MCF 10A (cell line): ENCODE measurements at regions not wholly inside any gene's neighbourhood (a gene's known extent, or its start where the extent isn't known, plus 50 kb on each side); places are given as distances from the start of the nearest gene placed in this dataset.

Experiments
- BruUV-seq: library from RNA; stranded (reverse); fragments of 400-500 nt; replicated peaks from 2 replicates; lab custom pipeline; 2021; lab: Mats Ljungman, UMichigan
- CTCF ChIA-PET: fragments of 300-600 bp; sonication (Branson Sonifier 250); formaldehyde crosslinking; extraction: SDS; loops from one replicate; lab custom pipeline; 2021; ENCODE audit warnings: antibody characterized with exemption, inconsistent platforms; lab: Yijun Ruan, JAX
- POLR2A ChIA-PET: fragments of 300-600, 350-650 bp; sonication (Branson Sonifier 250); formaldehyde crosslinking; extraction: SDS; loops from one replicate; lab custom pipeline; 2020; ENCODE audit warnings: antibody characterized with exemption, inconsistent platforms; lab: Yijun Ruan, JAX
- DNase-seq: peaks from one replicate; pipeline ENCODE4 v3.0.0-alpha.2; 2018; ENCODE audit not compliant: unreplicated experiment
- H3K27ac Mint-ChIP-seq: one replicate; pipeline ENCODE4 v1.8.0; 2022; ENCODE audit warnings: mild to moderate bottlenecking, low read depth, mixed read lengths; ENCODE audit not compliant: unreplicated experiment
- H3K27me3 Mint-ChIP-seq: one replicate; pipeline ENCODE4 v1.8.0; 2022; ENCODE audit warnings: mixed read lengths; ENCODE audit not compliant: insufficient read depth, unreplicated experiment
- H3K36me3 Mint-ChIP-seq: one replicate; pipeline ENCODE4 v1.8.0; 2022; ENCODE audit warnings: mild to moderate bottlenecking, moderate library complexity, mixed read lengths; ENCODE audit not compliant: insufficient read depth, unreplicated experiment
- H3K4me1 Mint-ChIP-seq: one replicate; pipeline ENCODE4 v1.8.0; 2022; ENCODE audit warnings: mixed read lengths; ENCODE audit not compliant: insufficient read depth, unreplicated experiment
- H3K4me3 Mint-ChIP-seq: one replicate; pipeline ENCODE4 v1.8.0; 2022; ENCODE audit warnings: mild to moderate bottlenecking, moderate library complexity, mixed read lengths; ENCODE audit not compliant: unreplicated experiment
- H3K9me3 Mint-ChIP-seq: one replicate; pipeline ENCODE4 v1.8.0; 2022; ENCODE audit warnings: mixed read lengths; ENCODE audit not compliant: unreplicated experiment
- intact Hi-C: fragments of 100-400 bp; cut with micrococcal nuclease; formaldehyde crosslinking; loops from 2 replicates; pipeline ENCODE4 v1.14.1; 2022
- TF ChIP-seq, protein P1 (sequence below): fragments of 200-600 bp; IDR thresholded peaks from one replicate; pipeline ENCODE4 v1.8.0; 2022; ENCODE audit warnings: antibody characterized with exemption, mild to moderate bottlenecking; ENCODE audit not compliant: unreplicated experiment

DNA sequence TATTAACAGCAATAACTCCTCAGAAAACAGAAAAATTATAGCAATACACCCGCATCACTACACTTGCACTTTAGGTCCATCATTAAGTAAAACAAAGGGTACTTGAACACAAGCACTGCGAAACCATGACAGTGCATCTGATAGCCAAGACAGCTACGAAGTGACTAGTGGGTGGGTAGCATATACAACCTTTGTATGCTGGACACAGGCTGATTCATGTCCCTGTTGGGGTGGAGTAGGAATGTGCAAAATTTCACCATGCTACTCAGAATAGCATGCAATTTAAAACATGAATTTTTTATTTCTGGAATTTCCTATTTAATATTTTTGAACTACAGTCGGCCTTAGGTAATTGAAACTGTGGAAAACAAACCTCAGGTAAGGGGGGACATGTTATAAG lies 2414.1 kb downstream of the TP53TG3F start:
- no peak overlapping the region for H3K27ac Mint-ChIP-seq
- no peaks in the 10 kb centered on the region for H3K27me3 Mint-ChIP-seq
- ChIA-PET CTCF (no interaction called here), POLR2A (no interaction called here)
- intact Hi-C loops, result no loop called here
- no peak for DNase-seq
- no peak overlapping the region for H3K4me3 Mint-ChIP-seq
- TF ChIP-seq, protein P1, sequence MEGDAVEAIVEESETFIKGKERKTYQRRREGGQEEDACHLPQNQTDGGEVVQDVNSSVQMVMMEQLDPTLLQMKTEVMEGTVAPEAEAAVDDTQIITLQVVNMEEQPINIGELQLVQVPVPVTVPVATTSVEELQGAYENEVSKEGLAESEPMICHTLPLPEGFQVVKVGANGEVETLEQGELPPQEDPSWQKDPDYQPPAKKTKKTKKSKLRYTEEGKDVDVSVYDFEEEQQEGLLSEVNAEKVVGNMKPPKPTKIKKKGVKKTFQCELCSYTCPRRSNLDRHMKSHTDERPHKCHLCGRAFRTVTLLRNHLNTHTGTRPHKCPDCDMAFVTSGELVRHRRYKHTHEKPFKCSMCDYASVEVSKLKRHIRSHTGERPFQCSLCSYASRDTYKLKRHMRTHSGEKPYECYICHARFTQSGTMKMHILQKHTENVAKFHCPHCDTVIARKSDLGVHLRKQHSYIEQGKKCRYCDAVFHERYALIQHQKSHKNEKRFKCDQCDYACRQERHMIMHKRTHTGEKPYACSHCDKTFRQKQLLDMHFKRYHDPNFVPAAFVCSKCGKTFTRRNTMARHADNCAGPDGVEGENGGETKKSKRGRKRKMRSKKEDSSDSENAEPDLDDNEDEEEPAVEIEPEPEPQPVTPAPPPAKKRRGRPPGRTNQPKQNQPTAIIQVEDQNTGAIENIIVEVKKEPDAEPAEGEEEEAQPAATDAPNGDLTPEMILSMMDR, result no peak
- no peaks in the 10 kb centered on the region for H3K36me3 Mint-ChIP-seq
- no peaks in the 10 kb centered on the region for H3K4me1 Mint-ChIP-seq
- peaks cover 14% of the 10 kb centered on the region for H3K9me3 Mint-ChIP-seq
- BruUV-seq, result no TSS peak

DNA sequence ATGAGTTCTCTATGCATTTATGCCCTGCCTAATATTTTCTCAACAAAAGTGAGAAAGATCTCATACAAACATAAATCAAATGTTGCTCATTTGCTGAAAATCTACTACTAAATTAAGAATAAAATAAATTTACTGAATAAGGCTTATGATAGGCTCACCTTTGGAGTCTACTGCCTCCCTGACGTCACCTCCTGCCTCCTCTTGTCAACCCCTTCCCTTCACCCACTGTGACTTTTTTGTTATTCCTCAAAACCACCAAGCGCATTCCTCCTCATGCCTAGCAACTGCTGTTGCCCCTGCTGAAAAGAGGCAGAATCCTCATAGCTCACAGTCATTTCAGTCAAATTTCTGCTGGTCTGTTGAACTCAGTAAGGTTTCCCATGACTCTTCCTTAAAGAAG lies 2422.2 kb downstream of the TP53TG3F start:
- TF ChIP-seq, protein P1, result no peak
- DNase-seq, result no peak
- no peak overlapping the region for H3K27ac Mint-ChIP-seq
- POLR2A ChIA-PET, result no interaction called here
- H3K36me3 Mint-ChIP-seq, result no peaks in the 10 kb centered on the region
- H3K4me1 Mint-ChIP-seq, result no peaks in the 10 kb centered on the region
- intact Hi-C loops, result no loop called here
- BruUV-seq, result no TSS peak
- no peaks in the 10 kb centered on the region for H3K27me3 Mint-ChIP-seq
- H3K4me3 Mint-ChIP-seq, result no peak overlapping the region
- CTCF ChIA-PET, result no interaction called here
- peaks cover 37% of the 10 kb centered on the region for H3K9me3 Mint-ChIP-seq

GRCh38 chr16:35906440-35906839 lies 2447.0 kb downstream of the TP53TG3F start:
- no TSS peak for BruUV-seq
- ChIA-PET POLR2A (no interaction called here), CTCF (no interaction called here)

DNA sequence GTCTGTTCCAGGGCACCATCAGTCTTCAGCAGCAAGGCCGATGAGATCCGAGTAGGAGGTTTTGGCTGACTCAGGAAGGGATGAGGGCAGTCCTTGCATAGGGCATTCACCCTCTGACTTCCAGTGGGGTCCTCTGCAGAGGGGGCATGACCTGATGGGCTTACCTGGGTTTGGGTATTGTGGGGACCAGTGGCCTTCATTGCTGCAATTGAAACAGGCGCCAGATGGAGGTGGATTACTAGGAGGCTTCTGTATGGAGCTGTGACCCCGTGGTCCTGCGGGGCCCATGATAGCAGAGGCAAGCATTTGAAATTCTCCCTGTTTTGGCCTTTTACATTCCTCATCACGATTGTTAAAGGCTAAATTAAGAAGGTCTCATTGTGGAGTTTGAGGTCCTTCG lies 2448.7 kb downstream of the TP53TG3F start:
- Mint-ChIP-seq H3K36me3 (no peaks in the 10 kb centered on the region), H3K9me3 (peaks cover 52% of the 10 kb centered on the region), H3K27ac (no peak overlapping the region), H3K4me1 (no peaks in the 10 kb centered on the region), H3K4me3 (no peak overlapping the region), H3K27me3 (no peaks in the 10 kb centered on the region)
- ChIA-PET POLR2A (no interaction called here), CTCF (no interaction called here)
- intact Hi-C loops, result no loop called here
- TF ChIP-seq, protein P1, result no peak
- no TSS peak for BruUV-seq
- DNase-seq, result no peak

More at GRCh38 chr16:35906440-35906839, 2447.0 kb downstream of the TP53TG3F start:
- TF ChIP-seq, protein P1, result no peak
- Mint-ChIP-seq H3K27me3 (no peaks in the 10 kb centered on the region), H3K9me3 (peaks cover 52% of the 10 kb centered on the region), H3K4me1 (no peaks in the 10 kb centered on the region), H3K36me3 (no peaks in the 10 kb centered on the region), H3K4me3 (no peak overlapping the region), H3K27ac (no peak overlapping the region)
- no peak for DNase-seq
- intact Hi-C loops, result no loop called here
